Body of pancreas (tissue), 4 donors: ENCODE measurements at regions not wholly inside any gene's neighbourhood (a gene's known extent, or its start where the extent isn't known, plus 50 kb on each side); places are given as distances from the start of the nearest gene placed in this dataset.

Experiments used
- CTCF ChIP-seq, 7 experiments: fragments of 450-650 bp in 4 of 7; fragments of 200-600 bp in 3 of 7; sonication (generic) in 3 of 7; IDR thresholded peaks; one replicate each; pipeline ENCODE4 v1.5.1; 2016 to 2019; ENCODE audit warnings: antibody characterized with exemption in 7 of 7
- POLR2A ChIP-seq, 3 donors: fragments of 450-650 bp; IDR thresholded peaks; one replicate each; pipeline ENCODE4 v1.6.1; 2016; ENCODE audit warnings: antibody characterized with exemption in 3 of 3, mild to moderate bottlenecking in 2 of 3

- no peak for TF ChIP-seq POLR2A (IDR thresholded peaks at IDR 0.05)
- no peak for TF ChIP-seq CTCF (IDR thresholded peaks at IDR 0.05)
Measured at GRCh38 chr13:31905961-31906360, 125.6 kb upstream of the FRY start.
